K562 (cell line): ENCODE measurements at regions not wholly inside any gene's neighbourhood (a gene's known extent, or its start where the extent isn't known, plus 50 kb on each side); places are given as distances from the start of the nearest gene placed in this dataset.

Experiments used
- ATAC-seq: fragments of 200-7000 bp; cut with Tn5 transposase; 3 replicates; pipeline ENCODE4 v1.9.1; 2020; ENCODE audit warnings: moderate library complexity
- BruUV-seq: library from RNA; stranded (reverse); fragments of 400-500 nt; replicated peaks from 2 replicates; lab custom pipeline; 2021; lab: Mats Ljungman, UMichigan
- CTCF ChIA-PET: fragments of 300-600 bp; formaldehyde crosslinking; extraction: SDS; loops from one replicate; lab custom pipeline; 2021; ENCODE audit warnings: low intra/inter-chr PET ratio; lab: Yijun Ruan, JAX
- POLR2A ChIA-PET: fragments of 300-600, 350-650 bp; sonication (Branson Sonifier 250); formaldehyde crosslinking; extraction: SDS; loops from one replicate; lab custom pipeline; 2021; ENCODE audit warnings: antibody characterized with exemption, inconsistent platforms; lab: Yijun Ruan, JAX
- DNase-seq, 4 experiments: peaks; one replicate each; pipeline versions ENCODE4 v3.0.0 to v3.0.0-alpha.2; 2011 to 2018; ENCODE audit warnings: low spot score in 3 of 4, mixed read lengths in 3 of 4; ENCODE audit errors: extremely low read depth in 1 of 4
- FAIRE-seq: peaks from 2 replicates; lab custom pipeline; 2011; peaks lifted over from hg19 to GRCh38; lab: Jason Lieb, UNC
- H2AFZ ChIP-seq: 2 replicates; pipeline ENCODE4 v1.6.0; 2011; ENCODE audit warnings: low read depth, low read length, control low read depth, inconsistent platforms
- H3K27ac ChIP-seq: fragments of 200-600 bp; 3 replicates; pipeline ENCODE4 v1.8.0; 2011; ENCODE audit warnings: low read depth, mild to moderate bottlenecking, control low read depth, inconsistent platforms, low read length, moderate library complexity, mixed read lengths; ENCODE audit errors: extremely low read depth
- H3K27me3 ChIP-seq, 2 experiments: fragments of 300-600 bp in 1 of 2; 2 replicates in 1 of 2; 3 replicates in 1 of 2; pipeline versions ENCODE4 v1.6.0 to v1.8.0; 2011; ENCODE audit warnings: inconsistent platforms in 2 of 2, low read length in 2 of 2, mild to moderate bottlenecking in 1 of 2, mixed read lengths in 1 of 2, moderate library complexity in 1 of 2; ENCODE audit not compliant: control insufficient read depth in 2 of 2, insufficient read depth in 2 of 2
- H3K36me3 ChIP-seq: fragments of 300-600 bp; 3 replicates; pipeline ENCODE4 v1.8.0; 2011; ENCODE audit warnings: mild to moderate bottlenecking, low read length, inconsistent platforms; ENCODE audit not compliant: control insufficient read depth, insufficient read depth
- H3K4me1 ChIP-seq, 2 experiments: fragments of 200-600 bp in 1 of 2; replicated peaks in 1 of 2; 2 replicates in 1 of 2; 3 replicates in 1 of 2; pipeline versions ENCODE4 v1.5.1 to v1.8.0; 2011; ENCODE audit warnings: inconsistent platforms in 2 of 2, low read length in 2 of 2, mild to moderate bottlenecking in 1 of 2, mixed read lengths in 1 of 2, moderate library complexity in 1 of 2; ENCODE audit not compliant: control insufficient read depth in 2 of 2, insufficient read depth in 2 of 2
- H3K4me2 ChIP-seq: 2 replicates; pipeline ENCODE4 v1.6.1; 2011; ENCODE audit warnings: low read length, control low read depth, inconsistent platforms, mixed read lengths; ENCODE audit not compliant: insufficient read depth
- H3K4me3 ChIP-seq: fragments of 200-600 bp; sonication (generic), shearing (Covaris generic); 2 replicates; pipeline ENCODE4 v1.5.1; 2016; ENCODE audit warnings: control low read depth, inconsistent platforms
- H3K79me2 ChIP-seq: fragments of 200-600 bp; 3 replicates; pipeline ENCODE4 v1.8.0; 2011; ENCODE audit warnings: low read length, inconsistent platforms; ENCODE audit not compliant: control insufficient read depth, insufficient read depth
- H3K9ac ChIP-seq, 2 experiments: 2 replicates each; pipeline versions ENCODE4 v1.6.0 to v1.6.1; 2011; ENCODE audit warnings: low read depth in 2 of 2, low read length in 2 of 2, control low read depth in 1 of 2, inconsistent platforms in 1 of 2, mild to moderate bottlenecking in 1 of 2, mixed read lengths in 1 of 2; ENCODE audit not compliant: insufficient read depth in 1 of 2
- H3K9me1 ChIP-seq: one replicate; pipeline ENCODE4 v1.6.0; 2011; ENCODE audit warnings: inconsistent platforms, mild to moderate bottlenecking, low read length, moderate library complexity; ENCODE audit not compliant: control insufficient read depth, insufficient read depth
- H3K9me3 ChIP-seq: replicated peaks from 2 replicates; pipeline ENCODE4 v1.5.1; 2011; ENCODE audit warnings: low read depth, low read length, inconsistent platforms; ENCODE audit not compliant: control insufficient read depth, insufficient read depth
- H4K20me1 ChIP-seq: replicated peaks from 2 replicates; pipeline ENCODE4 v1.6.1; 2011; ENCODE audit warnings: low read length, inconsistent platforms, mixed read lengths; ENCODE audit not compliant: control insufficient read depth, insufficient read depth
- AFF4 ChIP-seq: sonication (generic); formaldehyde crosslinking; IDR thresholded peaks from 2 replicates; pipeline ENCODE4 v1.8.0; 2023; ENCODE audit warnings: mild to moderate bottlenecking, missing genetic modification reagents
- CHD4 ChIP-seq: fragments of 200-600 bp; sonication (generic); IDR thresholded peaks from 3 replicates; pipeline ENCODE4 v1.6.1; 2012; ENCODE audit warnings: low read depth, mild to moderate bottlenecking, mixed read lengths, low read length, inconsistent platforms; ENCODE audit not compliant: insufficient read depth, insufficient replicate concordance, poor library complexity, severe bottlenecking
- ESRRB ChIP-seq: fragments of 250-450 bp; sonication (Bioruptor Pico); IDR thresholded peaks from 2 replicates; pipeline ENCODE4 v1.5.0; 2020; ENCODE audit warnings: mild to moderate bottlenecking, moderate library complexity, borderline replicate concordance
- GATAD2B ChIP-seq: fragments of 450-650 bp; IDR thresholded peaks from 2 replicates; pipeline ENCODE4 v1.6.1; 2017; ENCODE audit warnings: mild to moderate bottlenecking, borderline replicate concordance
- GTF2A2 ChIP-seq: IDR thresholded peaks from 2 replicates; pipeline ENCODE4 v1.6.1; 2016; ENCODE audit warnings: mild to moderate bottlenecking, missing genetic modification characterization, missing compliant biosample characterization
- GTF2B ChIP-seq: IDR thresholded peaks from 2 replicates; pipeline ENCODE4 v1.6.1; 2011; ENCODE audit not compliant: insufficient read length; ENCODE audit errors: extremely low read depth
- MTA2 ChIP-seq: fragments of 450-650 bp; IDR thresholded peaks from 2 replicates; pipeline ENCODE4 v1.6.1; 2016; ENCODE audit warnings: low read depth
- NELFE ChIP-seq: IDR thresholded peaks from 2 replicates; pipeline ENCODE4 v1.6.1; 2011; ENCODE audit warnings: mild to moderate bottlenecking; ENCODE audit not compliant: insufficient read depth, insufficient read length
- NFE2 ChIP-seq: IDR thresholded peaks from 2 replicates; pipeline ENCODE4 v1.6.1; 2014; ENCODE audit warnings: antibody characterized with exemption, low read depth
- PYGO2 ChIP-seq: fragments of 450-650 bp; IDR thresholded peaks from 2 replicates; pipeline ENCODE4 v1.6.1; 2016; ENCODE audit warnings: mild to moderate bottlenecking, missing genetic modification characterization, moderate library complexity, missing compliant biosample characterization
- SPI1 ChIP-seq: IDR thresholded peaks from 2 replicates; pipeline ENCODE4 v1.6.1; 2011; ENCODE audit warnings: low read depth, low read length, control low read depth, borderline replicate concordance
- TBP ChIP-seq: optimal IDR thresholded peaks from 2 replicates; pipeline ENCODE3; 2011; ENCODE audit warnings: low read depth, low read length, improper control_type of control experiment
- TFAM ChIP-seq: fragments of 250-450 bp; sonication (Bioruptor Pico); conservative IDR thresholded peaks from 2 replicates; pipeline ENCODE4 v1.5.0; 2021; ENCODE audit warnings: mild to moderate bottlenecking, moderate library complexity
- XRCC3 ChIP-seq: fragments of 450-650 bp; IDR thresholded peaks from 2 replicates; pipeline ENCODE4 v1.6.1; 2017; ENCODE audit warnings: mild to moderate bottlenecking, moderate library complexity
- WGBS: fragments of 100-300 bp; shearing (Covaris generic); methylation state at CpG from one replicate; pipeline ENCODE4 v1.1.6; 2016; ENCODE audit warnings: low coverage, mixed read lengths; ENCODE audit not compliant: insufficient coverage; ENCODE audit errors: missing lambda C conversion rate; 5-methylcytosine and 5-hydroxymethylcytosine counted together
- in situ Hi-C: fragments of 300-500 bp; cut with MboI; formaldehyde crosslinking; loops from 4 replicates; pipeline ENCODE4 v1.15.0; 2018; ENCODE audit warnings: inconsistent platforms, mixed read lengths
- intact Hi-C: fragments of 100-400 bp; cut with micrococcal nuclease; formaldehyde crosslinking; loops from 2 replicates; pipeline ENCODE4 v1.14.2; 2022

DNA sequence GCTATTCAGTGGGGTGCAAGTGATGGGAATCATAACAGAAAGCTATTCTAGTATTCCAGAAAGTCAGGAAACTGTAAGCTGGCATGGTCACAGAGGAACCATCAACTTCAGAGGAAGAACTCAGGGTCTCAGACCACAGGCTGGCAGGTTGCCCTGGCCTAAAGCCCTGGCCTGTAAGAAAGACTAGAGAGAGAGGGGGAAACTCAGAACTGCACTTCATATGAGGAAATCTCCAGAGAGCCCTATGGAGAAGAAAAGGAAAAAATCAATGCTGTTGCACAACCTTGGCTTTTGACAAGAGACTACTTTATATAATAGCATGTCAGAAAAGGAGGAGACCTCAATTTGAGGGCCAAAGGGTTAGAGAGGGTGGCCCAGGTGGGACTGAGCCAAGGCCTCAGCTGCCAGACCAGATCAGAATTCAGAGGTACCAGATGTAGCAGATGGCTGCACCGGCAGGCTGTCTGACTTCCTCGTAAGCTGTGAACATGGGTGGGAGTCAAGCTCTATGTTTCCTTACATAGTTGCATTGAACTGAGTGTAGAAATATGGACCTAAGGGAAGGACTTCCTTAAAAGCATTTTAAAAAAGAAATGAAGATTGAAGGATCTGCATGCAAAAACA, 333.8 kb downstream of the PDCD6IP start:
- H3K79me2 ChIP-seq: no peaks in the 10 kb centered on the region
- no peaks in the 10 kb centered on the region for H4K20me1 ChIP-seq
- no peaks in the 10 kb centered on the region for H3K9me3 ChIP-seq
- H3K27ac ChIP-seq: no peak overlapping the region
- ATAC-seq (no peak), DNase-seq (no peak), FAIRE-seq (no peak)
- H3K4me1 ChIP-seq: no peaks in the 10 kb centered on the region
- no peak overlapping the region for H3K4me2 ChIP-seq
- 12% methylated on average over 2 of the region's 2 CpGs for WGBS
- H3K9ac ChIP-seq: no peak overlapping the region
- CTCF ChIA-PET: interaction anchor here (0.6 kb wide), 2 partner anchors 115 to 809 kb away, joined by 3 read pairs; no protein-coding TSS in a partner anchor
- H3K27me3 ChIP-seq: no peaks in the 10 kb centered on the region
- no TSS peak for BruUV-seq
- intact Hi-C loops: no loop called here
- H3K9me1 ChIP-seq: no peaks in the 10 kb centered on the region
- in situ Hi-C loops: no loop called here
- no peak for TF ChIP-seq SPI1
- TF ChIP-seq GTF2B: no peak
- no peak for TF ChIP-seq GTF2A2 (tag)
- TF ChIP-seq TFAM: no peak
- no peak for TF ChIP-seq GATAD2B
- TF ChIP-seq NELFE: no peak
- TF ChIP-seq ESRRB (CRISPR knock-in tag): no peak
- TF ChIP-seq TBP: no peak
- TF ChIP-seq CHD4: no peak
- TF ChIP-seq AFF4 (CRISPR knock-in tag): no peak
- no peak for TF ChIP-seq NFE2
- TF ChIP-seq MTA2: no peak
- TF ChIP-seq PYGO2 (tag): no peak
- no peak for TF ChIP-seq XRCC3
- no peak overlapping the region for H3K4me3 ChIP-seq
- H3K36me3 ChIP-seq: no peaks in the 10 kb centered on the region
- POLR2A ChIA-PET: no interaction called here
- no peak overlapping the region for H2AFZ ChIP-seq
